Esophagus muscularis mucosa (tissue), 4 donors: ENCODE measurements at regions not wholly inside any gene's neighbourhood (a gene's known extent, or its start where the extent isn't known, plus 50 kb on each side); places are given as distances from the start of the nearest gene placed in this dataset.

Experiments
- EP300 ChIP-seq: sonication (generic); formaldehyde crosslinking; IDR thresholded peaks from one replicate; pipeline ENCODE4 v1.6.1; 2017; ENCODE audit warnings: antibody characterized with exemption
- POLR2A ChIP-seq: fragments of 450-650 bp; IDR thresholded peaks from one replicate; pipeline ENCODE4 v1.6.1; 2017; ENCODE audit warnings: antibody characterized with exemption, moderate library complexity, mild to moderate bottlenecking, low read depth
- TF ChIP-seq, protein P1 (sequence below), 3 experiments: fragments of 200-600 bp in 2 of 3; fragments of 450-650 bp in 1 of 3; sonication (generic) in 2 of 3; IDR thresholded peaks; one replicate each; pipeline ENCODE4 v1.5.1; 2017 to 2019; ENCODE audit warnings: antibody characterized with exemption in 3 of 3, mild to moderate bottlenecking in 2 of 3, moderate library complexity in 1 of 3

- TF ChIP-seq, protein P1, sequence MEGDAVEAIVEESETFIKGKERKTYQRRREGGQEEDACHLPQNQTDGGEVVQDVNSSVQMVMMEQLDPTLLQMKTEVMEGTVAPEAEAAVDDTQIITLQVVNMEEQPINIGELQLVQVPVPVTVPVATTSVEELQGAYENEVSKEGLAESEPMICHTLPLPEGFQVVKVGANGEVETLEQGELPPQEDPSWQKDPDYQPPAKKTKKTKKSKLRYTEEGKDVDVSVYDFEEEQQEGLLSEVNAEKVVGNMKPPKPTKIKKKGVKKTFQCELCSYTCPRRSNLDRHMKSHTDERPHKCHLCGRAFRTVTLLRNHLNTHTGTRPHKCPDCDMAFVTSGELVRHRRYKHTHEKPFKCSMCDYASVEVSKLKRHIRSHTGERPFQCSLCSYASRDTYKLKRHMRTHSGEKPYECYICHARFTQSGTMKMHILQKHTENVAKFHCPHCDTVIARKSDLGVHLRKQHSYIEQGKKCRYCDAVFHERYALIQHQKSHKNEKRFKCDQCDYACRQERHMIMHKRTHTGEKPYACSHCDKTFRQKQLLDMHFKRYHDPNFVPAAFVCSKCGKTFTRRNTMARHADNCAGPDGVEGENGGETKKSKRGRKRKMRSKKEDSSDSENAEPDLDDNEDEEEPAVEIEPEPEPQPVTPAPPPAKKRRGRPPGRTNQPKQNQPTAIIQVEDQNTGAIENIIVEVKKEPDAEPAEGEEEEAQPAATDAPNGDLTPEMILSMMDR (IDR thresholded peaks at IDR 0.05) = no peak
- TF ChIP-seq EP300 (no peak), POLR2A (no peak)
Observed at GRCh38 chr19:30932854-30933253, 416.4 kb downstream of the TSHZ3 start.
